ENCODE measurements at regions not wholly inside any gene's neighbourhood (a gene's known extent, or its start where the extent isn't known, plus 50 kb on each side); places are given as distances from the start of the nearest gene placed in this dataset.

GRCh38 chr1:201631037-201631436, 92.1 kb downstream of the NAV1 start:
- ATAC-seq (ENCODE audit: low read depth) (no peak), DNase-seq (no peak)
- Histone ChIP-seq H2AFZ (ENCODE audit: insufficient read depth, low read depth, low read length, poor library complexity, severe bottlenecking) (no peak overlapping the region), H3K4me2 (replicated peaks; ENCODE audit: low read depth, low read length, poor library complexity, severe bottlenecking) (no peak overlapping the region), H3K4me1 (ENCODE audit: control insufficient read depth in 2 of 2, insufficient read depth in 2 of 2, low read length in 2 of 2) (no peaks in the 10 kb centered on the region), H3K79me2 (ENCODE audit: control insufficient read depth, insufficient read depth, low read length) (no peaks in the 10 kb centered on the region), H3K27me3 (replicated peaks in 1 of 4; ENCODE audit: control extremely low read depth in 1 of 4, control insufficient read depth in 3 of 4, insufficient read depth in 4 of 4, low read length in 3 of 4) (peaks cover 0 to 2% (median 0%) of the 10 kb centered on the region in 4 experiments), H3K9ac (ENCODE audit: low read length) (no peak overlapping the region), H3K9me3 (ENCODE audit: control extremely low read depth in 1 of 3, control insufficient read depth in 2 of 3, insufficient read depth in 1 of 3, low read length in 2 of 3) (no peaks in the 10 kb centered on the region), H3K4me3 (ENCODE audit: control extremely low read depth in 1 of 5, extremely low read depth in 1 of 5, insufficient read depth in 1 of 5, low read depth in 2 of 5, low read length in 4 of 5) (no peak overlapping the region), H4K20me1 (ENCODE audit: control insufficient read depth, insufficient read depth, low read length, poor library complexity, severe bottlenecking) (no peaks in the 10 kb centered on the region), H3K36me3 (replicated peaks in 1 of 2; ENCODE audit: control extremely low read depth in 1 of 2, control insufficient read depth in 1 of 2, extremely low read depth in 1 of 2, insufficient read depth in 2 of 2, low read length in 1 of 2) (no peaks in the 10 kb centered on the region), H3K27ac (ENCODE audit: low read length in 2 of 2) (no peak overlapping the region)
- ChIA-PET POLR2A (no interaction called here), CTCF (no interaction called here)
- Mint-ChIP-seq H3K4me3 (no peak overlapping the region), H3K9me3 (ENCODE audit: insufficient read depth) (no peaks in the 10 kb centered on the region), H3K4me1 (no peaks in the 10 kb centered on the region), H3K27ac (no peak overlapping the region), H3K27me3 (no peaks in the 10 kb centered on the region)
- intact Hi-C loops (cut with micrococcal nuclease) = no loop called here
- TF ChIP-seq CTCF (IDR thresholded peaks at IDR 0.05) (no peak), EZH2 (IDR thresholded peaks at IDR 0.05; ENCODE audit: borderline replicate concordance, insufficient read depth, low read depth, low read length, poor library complexity, severe bottlenecking) (no peak)
- WGBS (ENCODE audit: insufficient coverage) = 100% methylated on average over 3 of the region's 7 CpGs

- DNase-seq (no peak), ATAC-seq (ENCODE audit: low read depth) (no peak)
- Mint-ChIP-seq H3K27ac (no peak overlapping the region), H3K4me3 (no peak overlapping the region), H3K27me3 (no peaks in the 10 kb centered on the region), H3K4me1 (no peaks in the 10 kb centered on the region), H3K9me3 (ENCODE audit: insufficient read depth) (no peaks in the 10 kb centered on the region)
- POLR2A ChIA-PET = no interaction called here
- H4K20me1 ChIP-seq (ENCODE audit: control insufficient read depth, insufficient read depth, low read length, poor library complexity, severe bottlenecking) = no peaks in the 10 kb centered on the region
- H2AFZ ChIP-seq (ENCODE audit: insufficient read depth, low read depth, low read length, poor library complexity, severe bottlenecking) = no peak overlapping the region
- H3K36me3 ChIP-seq (replicated peaks in 1 of 2; ENCODE audit: control extremely low read depth in 1 of 2, control insufficient read depth in 1 of 2, extremely low read depth in 1 of 2, insufficient read depth in 2 of 2, low read length in 1 of 2) = no peaks in the 10 kb centered on the region
- H3K9me3 ChIP-seq (ENCODE audit: control extremely low read depth in 1 of 3, control insufficient read depth in 2 of 3, insufficient read depth in 1 of 3, low read length in 2 of 3) = no peaks in the 10 kb centered on the region
- no peaks in the 10 kb centered on the region for H3K4me1 ChIP-seq (ENCODE audit: control insufficient read depth in 2 of 2, insufficient read depth in 2 of 2, low read length in 2 of 2)
- H3K79me2 ChIP-seq (ENCODE audit: control insufficient read depth, insufficient read depth, low read length) = no peaks in the 10 kb centered on the region
- CTCF ChIA-PET = interaction anchor here (0.6 kb wide), 1 partner anchor 70 kb away, joined by 3 read pairs; no protein-coding TSS in a partner anchor
- TF ChIP-seq EZH2 (IDR thresholded peaks at IDR 0.05; ENCODE audit: borderline replicate concordance, insufficient read depth, low read depth, low read length, poor library complexity, severe bottlenecking) = no peak
- WGBS (ENCODE audit: insufficient coverage) = 94% methylated on average over 3 of the region's 5 CpGs
- no peak overlapping the region for H3K9ac ChIP-seq (ENCODE audit: low read length)
- peaks cover 0 to 3% (median 0%) of the 10 kb centered on the region in 4 experiments for H3K27me3 ChIP-seq (replicated peaks in 1 of 4; ENCODE audit: control extremely low read depth in 1 of 4, control insufficient read depth in 3 of 4, insufficient read depth in 4 of 4, low read length in 3 of 4)
- no peak overlapping the region for H3K4me3 ChIP-seq (ENCODE audit: control extremely low read depth in 1 of 5, extremely low read depth in 1 of 5, insufficient read depth in 1 of 5, low read depth in 2 of 5, low read length in 4 of 5)
- intact Hi-C loops (cut with micrococcal nuclease) = no loop called here
- no peak overlapping the region for H3K4me2 ChIP-seq (replicated peaks; ENCODE audit: low read depth, low read length, poor library complexity, severe bottlenecking)
- no peak overlapping the region for H3K27ac ChIP-seq (ENCODE audit: low read length in 2 of 2)
Observed at GRCh38 chr1:201632364-201632952, 93.5 kb downstream of the NAV1 start.

Measured in B cell (primary cell).